ENCODE measurements at regions not wholly inside any gene's neighbourhood (a gene's known extent, or its start where the extent isn't known, plus 50 kb on each side); places are given as distances from the start of the nearest gene placed in this dataset.

- TF ChIP-seq ZBTB34 (CRISPR knock-in tag; IDR thresholded peaks at IDR 0.05) (no peak), ZNF891 (CRISPR knock-in tag; IDR thresholded peaks at IDR 0.05) (no peak), ATF3 (CRISPR knock-in tag; IDR thresholded peaks at IDR 0.05) (no peak), ZFP90 (CRISPR knock-in tag; IDR thresholded peaks at IDR 0.05; ENCODE audit: borderline replicate concordance) (no peak), LCORL (IDR thresholded peaks at IDR 0.05) (no peak), LCORL (CRISPR knock-in tag; IDR thresholded peaks at IDR 0.05) (no peak)
Measured at GRCh38 chr14:34203251-34203722, 252.4 kb upstream of the EGLN3 start (continued).

- no peak overlapping the region for H2AFZ ChIP-seq (ENCODE audit: low read length)
- in situ Hi-C loops (cut with HindIII; ENCODE audit: extremely low pct_ligation_motif_present, low pct_unique_long_range_greater_than_20kb): no loop called here
- H3K9ac ChIP-seq (ENCODE audit: insufficient read depth, low read depth, low read length): no peak overlapping the region
- DNase-seq (ENCODE audit: low spot score) (no peak), ATAC-seq (no peak), FAIRE-seq (no peak)
- H3K27me3 ChIP-seq (ENCODE audit: control insufficient read depth in 1 of 2, insufficient read depth in 2 of 2, low read length in 2 of 2): peaks cover 0 to 3% of the 10 kb centered on the region in 2 experiments; a peak in 1 of 5 replicates
- intact Hi-C loops (cut with micrococcal nuclease; ENCODE audit: unreplicated experiment): no loop called here
- H3K36me3 ChIP-seq (replicated peaks in 1 of 2; ENCODE audit: control insufficient read depth in 1 of 2, insufficient read depth in 2 of 2, low read length in 2 of 2): no peaks in the 10 kb centered on the region
- CTCF ChIA-PET (ENCODE audit: low intra/inter-chr PET ratio, low total read pairs): no interaction called here
- H3K4me2 ChIP-seq (ENCODE audit: low read depth, low read length): no peak overlapping the region
- no peaks in the 10 kb centered on the region for H4K20me1 ChIP-seq (ENCODE audit: insufficient read depth, low read length)
- no peaks in the 10 kb centered on the region for H3K4me1 ChIP-seq (ENCODE audit: insufficient read depth, low read length)
- no peak overlapping the region for H3K4me3 ChIP-seq (replicated peaks in 1 of 3; ENCODE audit: insufficient read depth in 1 of 3, low read depth in 2 of 3, low read length in 3 of 3)
- POLR2A ChIA-PET: no interaction called here
- WGBS (ENCODE audit: low lambda C conversion rate): 4% methylated on average over 3 of the region's 3 CpGs
- no peak overlapping the region for H3K27ac ChIP-seq (ENCODE audit: extremely low read length, insufficient read depth, low read length)
- BruUV-seq (replicated peaks): no TSS peak
- peaks cover 4% of the 10 kb centered on the region; the same call in 1 of the 2 replicates for H3K9me3 ChIP-seq (ENCODE audit: low read length)
- H3K79me2 ChIP-seq (ENCODE audit: insufficient read depth, low read length): no peaks in the 10 kb centered on the region
- no peak for TF ChIP-seq EP300 (IDR thresholded peaks at IDR 0.05; ENCODE audit: low read depth in 2 of 2, low read length in 2 of 2)
- TF ChIP-seq EP300 (CRISPR knock-in tag; IDR thresholded peaks at IDR 0.05; ENCODE audit: borderline replicate concordance): no peak
- no peak for TF ChIP-seq CEBPG (CRISPR knock-in tag; IDR thresholded peaks at IDR 0.05)
- no peak for TF ChIP-seq MIXL1 (CRISPR knock-in tag; IDR thresholded peaks at IDR 0.05)
- TF ChIP-seq MZF1 (CRISPR knock-in tag; IDR thresholded peaks at IDR 0.05; ENCODE audit: borderline replicate concordance): no peak
- TF ChIP-seq GMEB2 (CRISPR knock-in tag; IDR thresholded peaks at IDR 0.05; ENCODE audit: low read depth): no peak
- no peak for TF ChIP-seq NR2F1 (CRISPR knock-in tag; IDR thresholded peaks at IDR 0.05)
- TF ChIP-seq THAP8 (CRISPR knock-in tag; IDR thresholded peaks at IDR 0.05; ENCODE audit: borderline replicate concordance): no peak
- TF ChIP-seq STAG1 (CRISPR knock-in tag; IDR thresholded peaks at IDR 0.05): no peak
- no peak for TF ChIP-seq CEBPB (IDR thresholded peaks at IDR 0.05; ENCODE audit: borderline replicate concordance, low read depth, low read length)
- TF ChIP-seq TAF1 (CRISPR knock-in tag; IDR thresholded peaks at IDR 0.05): no peak
- no peak for TF ChIP-seq SSRP1 (CRISPR knock-in tag; IDR thresholded peaks at IDR 0.05)
- no peak for TF ChIP-seq PCBP1 (IDR thresholded peaks at IDR 0.05; ENCODE audit: borderline replicate concordance, low read depth, low read length)
- TF ChIP-seq MNT (IDR thresholded peaks at IDR 0.05): no peak
Measured at GRCh38 chr14:34201909-34202637, 251.2 kb upstream of the EGLN3 start.

All from HepG2 (cell line).